Adrenal gland (tissue), 9 donors: ENCODE measurements at regions not wholly inside any gene's neighbourhood (a gene's known extent, or its start where the extent isn't known, plus 50 kb on each side); places are given as distances from the start of the nearest gene placed in this dataset.

ENCODE experiments used
- DNase-seq, 7 donors: peaks; one replicate each; pipeline ENCODE4 v3.0.0-alpha.2; 2019 to 2020
- H3K27ac ChIP-seq, 5 donors: fragments of 200-600 bp; sonication (generic) in 4 of 5; 1 replicate in 3 of 5; 2 replicates in 2 of 5; pipeline versions ENCODE4 v1.5.1 to v1.8.0; 2016 to 2020; ENCODE audit warnings: mild to moderate bottlenecking in 1 of 5
- H3K27me3 ChIP-seq: fragments of 200-600 bp; 2 replicates; pipeline ENCODE4 v1.8.0; 2021
- H3K36me3 ChIP-seq, 2 donors: fragments of 200-600 bp; replicated peaks in 1 of 2; 1 replicate in 1 of 2; 2 replicates in 1 of 2; pipeline versions ENCODE4 v1.5.1 to v1.8.0; 2018 to 2022
- H3K4me1 ChIP-seq, 2 donors: fragments of 200-600 bp; replicated peaks in 1 of 2; 1 replicate in 1 of 2; 2 replicates in 1 of 2; pipeline versions ENCODE4 v1.5.1 to v1.8.0; 2018 to 2021
- H3K4me3 ChIP-seq, 4 donors: fragments of 200-600 bp; sonication (generic) in 3 of 4; one replicate each; pipeline ENCODE4 v1.5.1; 2016 to 2018
- H3K9me3 ChIP-seq, 3 donors: fragments of 200-600 bp; sonication (generic) in 1 of 3; replicated peaks in 1 of 3; 1 replicate in 2 of 3; 2 replicates in 1 of 3; pipeline versions ENCODE4 v1.5.1 to v1.8.0; 2016 to 2021
- POLR2A ChIP-seq, 2 donors: fragments of 450-650 bp; IDR thresholded peaks; one replicate each; pipeline ENCODE4 v1.6.1; 2017; ENCODE audit warnings: antibody characterized with exemption in 2 of 2, mild to moderate bottlenecking in 2 of 2, moderate library complexity in 1 of 2
- WGBS, 4 donors: extraction: QIAGEN DNeasy Blood & Tissue Kit in 2 of 4; methylation state at CpG; one replicate each; pipeline versions ENCODE4 v1.1.5 to v1.1.7; 2013 to 2017; 5-methylcytosine and 5-hydroxymethylcytosine counted together
- intact Hi-C, 2 donors: fragments of 100-400 bp; cut with DNase I; formaldehyde crosslinking; loops; one replicate each; pipeline versions ENCODE4 v1.14.1 to v1.15.0; 2022 to 2023
- TF ChIP-seq, protein P1 (sequence below), 6 experiments: fragments of 450-650 bp in 4 of 6; fragments of 200-600 bp in 2 of 6; sonication (generic) in 1 of 6; IDR thresholded peaks; 1 replicate in 5 of 6; 2 replicates in 1 of 6; pipeline versions ENCODE4 v1.5.1 to v1.8.0; 2016 to 2021; ENCODE audit warnings: antibody characterized with exemption in 6 of 6, mild to moderate bottlenecking in 2 of 6, moderate library complexity in 1 of 6
- donor health status: healthy with polysubstance abuse.
- donor health status: Bipolar disorder and iron deficiency.
- donor health status: DM: yes; HTN: yes; CAD: no.
- donor health status: DM: no; HTN: no; CAD: no.
- donor health status: DM: no; HTN: no; CAD: no.

DNA sequence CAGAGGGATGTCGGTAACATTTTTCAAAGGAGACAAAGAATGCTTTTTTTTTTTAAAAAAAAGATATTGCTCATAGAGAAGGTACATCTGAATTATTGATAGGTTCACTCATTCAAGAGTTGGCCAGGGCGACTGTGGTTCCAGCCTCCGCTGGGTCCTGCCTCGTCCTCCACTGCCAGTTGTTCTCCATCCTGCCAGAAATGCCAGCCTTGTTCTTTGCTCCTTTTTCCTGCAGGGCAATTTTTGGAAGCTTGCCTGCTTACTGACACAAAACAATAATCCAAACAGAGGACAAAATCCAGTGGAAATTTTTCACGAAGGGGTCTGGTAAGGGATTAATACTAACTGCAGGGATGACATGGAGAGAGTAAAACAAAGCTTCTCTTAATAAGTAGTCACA is 1113.0 kb downstream of the CBLN2 start:
- Histone ChIP-seq H3K27me3 (no peaks in the 10 kb centered on the region), H3K9me3 (no peaks in the 10 kb centered on the region), H3K27ac (no peak overlapping the region), H3K4me3 (no peak overlapping the region), H3K36me3 (no peaks in the 10 kb centered on the region), H3K4me1 (no peaks in the 10 kb centered on the region)
- intact Hi-C loops, result no loop called here
- no peak for TF ChIP-seq POLR2A (IDR thresholded peaks at IDR 0.05)
- TF ChIP-seq, protein P1, sequence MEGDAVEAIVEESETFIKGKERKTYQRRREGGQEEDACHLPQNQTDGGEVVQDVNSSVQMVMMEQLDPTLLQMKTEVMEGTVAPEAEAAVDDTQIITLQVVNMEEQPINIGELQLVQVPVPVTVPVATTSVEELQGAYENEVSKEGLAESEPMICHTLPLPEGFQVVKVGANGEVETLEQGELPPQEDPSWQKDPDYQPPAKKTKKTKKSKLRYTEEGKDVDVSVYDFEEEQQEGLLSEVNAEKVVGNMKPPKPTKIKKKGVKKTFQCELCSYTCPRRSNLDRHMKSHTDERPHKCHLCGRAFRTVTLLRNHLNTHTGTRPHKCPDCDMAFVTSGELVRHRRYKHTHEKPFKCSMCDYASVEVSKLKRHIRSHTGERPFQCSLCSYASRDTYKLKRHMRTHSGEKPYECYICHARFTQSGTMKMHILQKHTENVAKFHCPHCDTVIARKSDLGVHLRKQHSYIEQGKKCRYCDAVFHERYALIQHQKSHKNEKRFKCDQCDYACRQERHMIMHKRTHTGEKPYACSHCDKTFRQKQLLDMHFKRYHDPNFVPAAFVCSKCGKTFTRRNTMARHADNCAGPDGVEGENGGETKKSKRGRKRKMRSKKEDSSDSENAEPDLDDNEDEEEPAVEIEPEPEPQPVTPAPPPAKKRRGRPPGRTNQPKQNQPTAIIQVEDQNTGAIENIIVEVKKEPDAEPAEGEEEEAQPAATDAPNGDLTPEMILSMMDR (IDR thresholded peaks at IDR 0.05), result no peak
- DNase-seq, result no peak
- WGBS, 4 donors, result 54 to 69% (median 63%) methylated on average over 5 of the region's 5 CpGs

DNA sequence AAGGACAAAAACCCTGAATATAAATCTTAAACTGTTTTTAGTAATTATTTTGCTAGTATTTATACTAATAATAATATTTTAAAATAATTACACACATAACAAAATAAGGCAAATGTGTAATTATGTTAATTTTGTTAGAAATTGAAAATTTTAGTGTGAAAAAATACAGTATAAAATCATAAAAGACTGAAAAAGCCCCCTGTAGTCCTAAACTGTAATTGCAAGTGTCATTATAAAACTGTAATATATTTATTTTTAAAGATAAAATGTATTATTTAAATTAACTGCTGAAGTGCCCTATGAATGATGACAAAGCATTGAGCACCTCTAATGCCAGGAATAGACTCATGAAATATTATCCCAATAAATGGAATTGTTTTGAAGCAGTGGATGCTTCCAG is 1117.7 kb downstream of the CBLN2 start:
- TF ChIP-seq, protein P1 (IDR thresholded peaks at IDR 0.05), result no peak
- no peak for TF ChIP-seq POLR2A (IDR thresholded peaks at IDR 0.05)
- Histone ChIP-seq H3K4me3 (no peak overlapping the region), H3K9me3 (no peaks in the 10 kb centered on the region), H3K36me3 (no peaks in the 10 kb centered on the region), H3K4me1 (no peaks in the 10 kb centered on the region), H3K27ac (no peak overlapping the region), H3K27me3 (no peaks in the 10 kb centered on the region)
- intact Hi-C loops, result no loop called here
- no peak for DNase-seq

GRCh38 chr18:71405169-71405809 is 1116.4 kb downstream of the SOCS6 start:
- Histone ChIP-seq H3K27ac (no peak overlapping the region), H3K36me3 (no peaks in the 10 kb centered on the region), H3K4me1 (no peaks in the 10 kb centered on the region), H3K9me3 (no peaks in the 10 kb centered on the region), H3K4me3 (no peak overlapping the region), H3K27me3 (no peaks in the 10 kb centered on the region)
- intact Hi-C loops, result no loop called here
- no peak for DNase-seq
- TF ChIP-seq, protein P1 (IDR thresholded peaks at IDR 0.05), result no peak
- TF ChIP-seq POLR2A (IDR thresholded peaks at IDR 0.05), result no peak
- 75 to 81% (median 80%) methylated on average over 8 of the region's 8 CpGs for WGBS, 4 donors

DNA sequence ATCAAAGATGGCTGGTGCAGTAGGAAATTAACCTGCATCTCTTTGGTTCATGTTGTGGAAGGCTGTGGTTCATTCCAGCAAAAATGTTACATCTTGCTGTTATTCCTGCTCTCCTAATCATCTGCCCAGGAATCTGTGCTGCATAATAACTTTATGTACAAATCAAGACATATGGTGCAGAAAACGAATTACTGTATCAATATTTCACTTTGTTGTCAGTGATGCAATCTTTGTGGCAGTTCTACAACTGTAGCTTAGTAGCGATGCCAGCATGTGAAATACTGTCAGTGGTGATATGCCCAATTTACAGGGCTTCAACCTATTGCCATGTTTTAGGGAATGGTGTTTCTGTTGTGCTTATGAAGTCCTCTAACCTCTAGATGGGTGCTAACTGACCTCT is 1114.7 kb downstream of the SOCS6 start:
- no peaks in the 10 kb centered on the region for H3K27me3 ChIP-seq
- no peaks in the 10 kb centered on the region for H3K9me3 ChIP-seq
- intact Hi-C loops, result no loop called here
- H3K27ac ChIP-seq, result no peak overlapping the region
- H3K36me3 ChIP-seq, result no peaks in the 10 kb centered on the region
- no peak for DNase-seq
- no peaks in the 10 kb centered on the region for H3K4me1 ChIP-seq
- no peak overlapping the region for H3K4me3 ChIP-seq
- TF ChIP-seq POLR2A (IDR thresholded peaks at IDR 0.05), result no peak
- TF ChIP-seq, protein P1 (IDR thresholded peaks at IDR 0.05), result no peak
- 43 to 68% (median 56%) methylated on average over 2 of the region's 2 CpGs for WGBS, 4 donors
